SH-SY5Y (cell line): ENCODE measurements at regions not wholly inside any gene's neighbourhood (a gene's known extent, or its start where the extent isn't known, plus 50 kb on each side); places are given as distances from the start of the nearest gene placed in this dataset.

Experiments
- GATA2 ChIP-seq: IDR thresholded peaks from 2 replicates; pipeline ENCODE4 v1.6.1; 2011; ENCODE audit warnings: mild to moderate bottlenecking, low read depth, low read length
- GATA3 ChIP-seq: IDR thresholded peaks from 2 replicates; pipeline ENCODE4 v1.6.1; 2011; ENCODE audit warnings: low read depth, mild to moderate bottlenecking, low read length, moderate library complexity

GRCh38 chr1:60759291-60759690 lies 323.1 kb upstream of the NFIA start:
- TF ChIP-seq GATA2 = no peak
- no peak for TF ChIP-seq GATA3

DNA sequence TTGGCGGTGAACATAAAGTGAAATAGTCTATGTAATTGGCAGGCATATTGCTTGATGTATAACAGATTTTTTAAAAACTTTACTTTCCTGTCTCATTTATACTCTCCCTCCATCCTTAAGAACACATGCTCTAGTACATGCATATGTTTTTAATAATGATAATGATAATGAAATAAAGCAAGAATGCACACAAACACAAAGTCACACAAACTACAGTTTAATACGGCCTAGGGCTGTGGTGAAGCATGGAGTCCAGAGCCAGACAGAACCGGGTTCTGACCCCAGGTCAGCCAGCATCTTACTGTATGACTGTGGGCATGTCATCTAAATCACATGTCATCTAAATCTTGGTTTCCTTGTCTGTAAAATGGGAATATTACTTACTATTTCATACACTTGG lies 324.9 kb upstream of the NFIA start:
- TF ChIP-seq GATA3 = no peak
- no peak for TF ChIP-seq GATA2

DNA sequence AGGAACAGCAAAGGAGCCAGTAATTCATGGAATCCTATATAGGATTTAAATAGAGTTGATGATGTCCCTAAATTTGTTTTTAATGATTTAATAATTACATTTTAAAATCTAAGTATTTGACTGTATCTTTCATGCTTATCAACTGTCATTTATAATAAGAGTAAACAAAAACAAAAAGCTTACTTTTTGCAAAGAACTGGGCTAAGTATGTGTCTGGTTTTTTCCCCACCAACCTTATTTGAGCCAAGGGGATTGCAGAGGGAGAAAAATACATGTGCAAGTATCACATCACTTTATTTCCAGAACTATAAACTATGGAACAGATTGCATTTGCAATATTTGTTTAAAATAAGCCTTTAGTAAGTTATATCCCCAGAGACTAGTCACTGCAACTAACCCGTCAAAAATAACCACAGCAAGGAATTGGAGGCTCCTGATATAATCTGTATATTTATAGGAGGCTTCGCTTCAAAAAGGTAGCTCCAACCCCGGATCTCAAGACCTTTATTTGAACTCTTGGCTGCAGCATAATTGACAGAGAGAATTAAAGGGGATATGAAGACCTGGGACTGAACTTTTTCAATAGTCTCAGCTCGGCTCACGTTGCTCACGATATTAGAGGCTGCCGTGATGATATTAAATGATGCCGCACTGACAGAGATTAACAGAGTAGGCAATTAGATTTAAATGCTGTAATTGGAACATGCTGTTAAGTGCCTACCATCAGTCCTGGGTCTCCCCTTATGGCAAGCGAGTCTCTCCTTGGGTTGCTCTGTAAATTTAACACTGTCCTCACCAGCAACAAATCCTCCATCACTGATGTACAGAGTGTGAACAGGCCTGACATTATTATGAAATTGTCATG lies 329.1 kb upstream of the NFIA start:
- 0 out of 2 replicates have a peak, but pooled peaks have one; percentile 16 for TF ChIP-seq GATA3
- TF ChIP-seq GATA2 = no peak

- TF ChIP-seq GATA2 (no peak), GATA3 (no peak)
These were observed 331.1 kb upstream of the NFIA start for GRCh38 chr1:60751306-60751705.

DNA sequence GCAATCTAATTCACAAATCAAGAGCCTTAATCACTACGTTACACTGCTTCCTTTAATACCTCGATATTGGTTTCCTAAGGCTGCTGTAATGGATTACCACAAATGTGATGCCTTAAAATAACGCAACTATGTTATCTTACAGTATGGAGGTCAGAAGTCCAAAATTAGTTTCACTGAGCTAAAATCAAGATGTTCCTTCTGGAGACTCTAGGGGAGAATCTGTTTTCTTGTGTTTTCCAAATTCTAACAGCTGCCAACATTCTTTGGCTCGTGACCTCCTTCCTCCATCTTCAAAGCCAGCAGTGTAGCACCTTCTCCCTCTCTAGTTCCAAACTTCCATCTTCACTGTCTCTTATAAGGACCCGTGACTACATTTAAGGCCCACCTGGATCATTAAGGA lies 335.0 kb upstream of the NFIA start:
- TF ChIP-seq GATA2 = no peak

GRCh38 chr1:60746278-60746791 lies 336.0 kb upstream of the NFIA start:
- TF ChIP-seq GATA3 (no peak), GATA2 (peak; percentile 21; the same call in 1 of the 2 replicates)

DNA sequence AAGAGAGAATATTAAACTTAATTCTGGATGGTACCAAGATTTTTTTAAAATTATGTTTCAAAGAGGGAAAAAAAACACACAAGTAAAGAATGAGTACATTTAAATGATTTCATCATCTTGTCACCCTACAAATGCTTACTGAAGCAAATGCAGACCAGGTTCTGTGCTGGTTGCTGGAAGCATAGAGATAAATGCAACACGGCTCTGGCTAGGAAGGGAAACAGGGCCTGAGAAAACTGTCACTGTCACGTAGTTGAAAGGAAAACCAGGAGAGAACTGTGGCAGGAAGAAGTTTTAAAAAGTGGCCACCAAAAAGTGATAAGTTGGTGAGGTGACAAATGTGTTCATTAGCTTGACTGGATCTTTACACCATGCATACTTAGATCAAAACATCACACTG lies 336.9 kb upstream of the NFIA start:
- TF ChIP-seq GATA3 (no peak), GATA2 (no peak)

GRCh38 chr1:60742339-60742738 lies 340.0 kb upstream of the NFIA start:
- TF ChIP-seq GATA2 = no peak
- no peak for TF ChIP-seq GATA3

- no peak for TF ChIP-seq GATA2
- no peak for TF ChIP-seq GATA3
These were observed 342.2 kb upstream of the NFIA start for GRCh38 chr1:60740154-60740553.

DNA sequence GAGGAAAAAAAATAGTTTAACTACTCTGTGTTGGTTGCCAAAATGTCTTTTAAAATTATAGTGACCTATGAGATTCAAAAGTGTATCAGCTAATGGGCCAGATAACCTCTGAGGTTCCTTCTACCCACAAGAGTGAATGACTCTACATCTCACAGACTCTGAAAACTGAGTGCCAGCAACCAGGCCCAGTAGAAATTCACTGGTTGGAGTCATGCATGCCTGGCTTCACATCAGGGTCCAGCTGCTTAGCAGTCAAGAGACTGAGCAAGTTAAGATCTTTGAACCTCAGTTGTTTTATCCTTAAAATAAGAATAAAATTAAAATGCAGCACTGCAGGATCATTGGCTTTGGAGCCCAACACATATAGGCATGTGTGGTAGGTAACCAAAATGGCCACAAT lies 342.6 kb upstream of the NFIA start:
- no peak for TF ChIP-seq GATA3
- no peak for TF ChIP-seq GATA2

DNA sequence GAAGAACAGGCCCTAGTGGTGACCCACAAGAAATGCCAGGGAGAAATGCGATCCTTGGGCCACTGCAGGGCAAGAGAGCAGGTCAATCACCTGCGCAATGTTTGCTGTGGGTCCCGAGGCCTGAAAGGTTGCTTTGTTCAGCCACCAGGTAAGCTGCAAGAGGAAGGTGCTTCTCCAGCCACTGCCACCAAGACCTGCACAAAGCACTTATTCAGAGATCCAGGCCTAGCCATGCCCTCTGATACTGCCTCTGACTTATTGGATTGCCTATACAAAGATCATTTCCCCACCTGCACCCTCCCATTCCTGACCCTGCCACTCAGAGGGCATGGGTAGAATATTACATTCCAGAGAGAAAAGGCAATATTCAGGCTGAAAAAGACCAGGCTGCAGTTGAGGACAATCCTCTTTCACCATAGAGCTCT lies 349.4 kb upstream of the NFIA start:
- TF ChIP-seq GATA2 (no peak), GATA3 (no peak)

DNA sequence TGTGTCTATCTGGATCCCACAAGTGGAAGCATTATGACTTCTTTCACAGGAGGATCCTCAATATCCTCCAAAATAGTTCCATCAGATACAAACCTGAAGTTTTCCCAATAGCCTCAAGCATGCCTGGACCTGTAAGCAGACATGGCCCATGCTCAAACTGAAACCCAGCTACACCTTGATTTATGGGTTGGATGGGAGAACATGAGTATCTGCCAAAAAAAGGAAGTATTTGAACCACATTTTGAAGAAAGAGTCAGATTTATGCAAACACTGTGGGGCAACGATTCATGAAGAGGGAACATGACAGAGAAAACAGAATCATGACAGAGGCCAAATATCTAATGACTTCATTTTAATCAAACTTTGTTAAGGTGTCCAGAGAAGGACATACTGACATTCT lies 351.0 kb upstream of the NFIA start:
- TF ChIP-seq GATA3 (no peak), GATA2 (no peak)

DNA sequence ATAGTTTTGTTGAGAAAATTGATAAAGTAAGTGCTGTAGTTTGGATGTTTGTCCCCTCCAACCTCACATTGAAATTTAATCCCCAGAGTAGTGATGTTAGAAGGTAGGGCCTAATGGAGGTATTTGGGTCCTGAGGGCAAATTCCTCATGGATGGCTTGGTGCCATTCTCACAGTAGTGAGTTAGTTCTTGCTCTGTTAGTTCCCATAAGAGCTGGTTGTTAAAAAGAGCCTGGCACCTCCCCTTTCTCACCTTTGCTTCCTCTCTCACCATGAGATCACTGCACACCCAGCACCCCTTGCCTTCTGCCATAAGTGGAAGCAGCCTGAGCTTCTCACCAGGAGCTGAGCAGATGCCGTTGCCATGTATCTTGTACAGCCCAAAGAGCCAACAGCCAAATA lies 354.8 kb upstream of the NFIA start:
- TF ChIP-seq GATA3 = no peak
- no peak for TF ChIP-seq GATA2

DNA sequence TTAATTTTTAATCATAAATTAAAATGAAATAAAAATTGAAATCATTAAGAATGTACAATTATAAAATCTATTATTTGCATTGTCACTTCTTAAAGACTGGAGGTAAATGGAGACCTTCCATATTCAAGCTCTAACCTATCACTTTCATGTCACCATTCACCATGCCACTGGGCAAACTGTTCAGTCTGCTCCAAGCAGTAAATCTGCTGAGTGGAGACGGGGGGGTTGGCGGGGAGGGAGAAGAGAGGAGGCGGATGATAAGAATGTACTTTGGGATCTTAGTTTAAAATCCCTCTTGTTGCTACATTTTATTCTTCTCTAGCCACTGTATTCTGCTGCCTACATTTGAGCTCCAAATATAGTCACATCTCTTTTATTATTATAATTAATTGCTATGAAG lies 365.9 kb upstream of the NFIA start:
- TF ChIP-seq GATA2 (no peak), GATA3 (no peak)

DNA sequence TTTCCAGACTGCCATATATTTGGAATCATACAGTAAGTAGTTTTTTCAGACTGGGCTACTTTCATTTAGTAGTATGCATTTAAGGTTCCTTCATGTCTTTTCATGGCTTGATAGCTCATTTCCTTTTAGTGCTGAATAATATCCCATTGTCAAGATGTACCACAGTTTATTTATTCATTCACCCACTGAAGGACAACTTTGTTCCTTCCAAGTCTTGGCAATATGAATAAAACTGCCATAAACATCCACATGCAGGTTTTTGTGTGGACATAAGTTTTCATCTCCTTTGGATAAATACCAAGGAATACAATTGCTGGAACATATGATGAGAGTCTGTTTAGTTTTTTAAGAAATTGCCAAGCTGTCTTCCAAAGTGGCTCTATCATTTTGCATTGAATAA lies 366.4 kb upstream of the NFIA start:
- TF ChIP-seq GATA3 = no peak
- no peak for TF ChIP-seq GATA2
